C1 segment of cervical spinal cord (tissue), 14 donors: ENCODE measurements at regions not wholly inside any gene's neighbourhood (a gene's known extent, or its start where the extent isn't known, plus 50 kb on each side); places are given as distances from the start of the nearest gene placed in this dataset.
A peak's percentile ranks its signal among the peaks of the same experiment; 100 is the strongest.
"Not testable (repeated sequence)": the region's sequence is repeated elsewhere in the genome, so short reads cannot be mapped to it uniquely, and the experiment has no call there.

Source experiments
- DNase-seq, 14 donors: peaks; one replicate each; lab custom pipeline; 2025; lab: John Stamatoyannopoulos, UW

- DNase-seq: peak in 1 of 14 donors; percentile 16
Measured at GRCh38 chr10:118948786-118949185, 80.7 kb upstream of the NANOS1 start.

GRCh38 chr10:118950190-118950680, 79.3 kb upstream of the NANOS1 start:
- DNase-seq: no peak

GRCh38 chr10:118950997-118951637, 78.4 kb upstream of the NANOS1 start:
- DNase-seq: no peak

GRCh38 chr10:118952493-118953295, 76.8 kb upstream of the NANOS1 start:
- DNase-seq: no peak

GRCh38 chr10:118953598-118954393, 75.7 kb upstream of the NANOS1 start:
- peak in 6 of 14 donors; percentile 14 to 80 (median 30) for DNase-seq

GRCh38 chr10:118955531-118955930, 74.0 kb upstream of the NANOS1 start:
- no peak for DNase-seq

GRCh38 chr10:118955951-118956801, 73.3 kb upstream of the NANOS1 start:
- no peak for DNase-seq

- DNase-seq: no peak
Measured at GRCh38 chr10:118956802-118957442, 72.6 kb upstream of the NANOS1 start.

GRCh38 chr10:118957443-118957825, 72.1 kb upstream of the NANOS1 start:
- DNase-seq: no peak

- DNase-seq: no peak
Measured at GRCh38 chr10:118957966-118958365, 71.5 kb upstream of the NANOS1 start.

- DNase-seq: no peak
Measured at GRCh38 chr10:118958559-118958958, 71.0 kb upstream of the NANOS1 start.

GRCh38 chr10:118958984-118959925, 70.3 kb upstream of the NANOS1 start:
- DNase-seq: peak in 5 of 14 donors; percentile 10 to 57 (median 13)

- no peak for DNase-seq
Measured at GRCh38 chr10:118960157-118961090, 69.1 kb upstream of the NANOS1 start.

- DNase-seq: no peak
Measured at GRCh38 chr10:118961436-118961835, 68.1 kb upstream of the NANOS1 start.

- not testable (repeated sequence) for DNase-seq
Measured at GRCh38 chr10:118962331-118962868, 67.1 kb upstream of the NANOS1 start.

- DNase-seq: no peak
Measured at GRCh38 chr10:118963341-118963740, 66.2 kb upstream of the NANOS1 start.

GRCh38 chr10:118963933-118964332, 65.6 kb upstream of the NANOS1 start:
- no peak for DNase-seq

- not testable (repeated sequence) for DNase-seq
Measured at GRCh38 chr10:118964476-118964875, 65.0 kb upstream of the NANOS1 start.
